ENCODE measurements at regions not wholly inside any gene's neighbourhood (a gene's known extent, or its start where the extent isn't known, plus 50 kb on each side); places are given as distances from the start of the nearest gene placed in this dataset.

GRCh38 chr2:78315368-78315767, 710.1 kb upstream of the REG3G start:
- FAIRE-seq = no peak

- no peak for FAIRE-seq
Measured at GRCh38 chr2:78318275-78318674, 707.2 kb upstream of the REG3G start.

GRCh38 chr2:78330193-78330592, 695.3 kb upstream of the REG3G start:
- no peak for FAIRE-seq

GRCh38 chr2:78351208-78351607, 674.3 kb upstream of the REG3G start:
- FAIRE-seq = no peak

- FAIRE-seq = no peak
Measured at GRCh38 chr2:78353168-78353567, 672.3 kb upstream of the REG3G start.

- FAIRE-seq = no peak
Measured at GRCh38 chr2:78355967-78356366, 669.5 kb upstream of the REG3G start.

GRCh38 chr2:78383576-78383975, 641.9 kb upstream of the REG3G start:
- FAIRE-seq = no peak

GRCh38 chr2:78397198-78397597, 628.3 kb upstream of the REG3G start:
- no peak for FAIRE-seq

- FAIRE-seq = no peak
Measured at GRCh38 chr2:78407960-78408794, 617.3 kb upstream of the REG3G start.

GRCh38 chr2:78408795-78409118, 616.7 kb upstream of the REG3G start:
- no peak for FAIRE-seq

- FAIRE-seq = no peak
Measured at GRCh38 chr2:78411303-78411702, 614.2 kb upstream of the REG3G start.

- FAIRE-seq = no peak
Measured at GRCh38 chr2:78416625-78417300, 608.7 kb upstream of the REG3G start.

- no peak for FAIRE-seq
Measured at GRCh38 chr2:78417355-78417754, 608.1 kb upstream of the REG3G start.

GRCh38 chr2:78418021-78418420, 607.5 kb upstream of the REG3G start:
- no peak for FAIRE-seq

GRCh38 chr2:78420132-78420531, 605.4 kb upstream of the REG3G start:
- no peak for FAIRE-seq

GRCh38 chr2:78423631-78424030, 601.9 kb upstream of the REG3G start:
- FAIRE-seq = no peak

GRCh38 chr2:78427170-78427569, 598.3 kb upstream of the REG3G start:
- FAIRE-seq = no peak

GRCh38 chr2:78431241-78431640, 594.3 kb upstream of the REG3G start:
- no peak for FAIRE-seq

GRCh38 chr2:78439122-78439521, 586.4 kb upstream of the REG3G start:
- no peak for FAIRE-seq

GRCh38 chr2:78455586-78455985, 569.9 kb upstream of the REG3G start:
- no peak for FAIRE-seq

GRCh38 chr2:78457269-78457668, 568.2 kb upstream of the REG3G start:
- FAIRE-seq = no peak

- no peak for FAIRE-seq
Measured at GRCh38 chr2:78465707-78466106, 559.8 kb upstream of the REG3G start.

GRCh38 chr2:78476619-78477229, 548.8 kb upstream of the REG3G start:
- FAIRE-seq = no peak

- no peak for FAIRE-seq
Measured at GRCh38 chr2:78486565-78486964, 538.9 kb upstream of the REG3G start.

Measured in colon (tissue), 2 donors.